ENCODE measurements at regions not wholly inside any gene's neighbourhood (a gene's known extent, or its start where the extent isn't known, plus 50 kb on each side); places are given as distances from the start of the nearest gene placed in this dataset.

DNA sequence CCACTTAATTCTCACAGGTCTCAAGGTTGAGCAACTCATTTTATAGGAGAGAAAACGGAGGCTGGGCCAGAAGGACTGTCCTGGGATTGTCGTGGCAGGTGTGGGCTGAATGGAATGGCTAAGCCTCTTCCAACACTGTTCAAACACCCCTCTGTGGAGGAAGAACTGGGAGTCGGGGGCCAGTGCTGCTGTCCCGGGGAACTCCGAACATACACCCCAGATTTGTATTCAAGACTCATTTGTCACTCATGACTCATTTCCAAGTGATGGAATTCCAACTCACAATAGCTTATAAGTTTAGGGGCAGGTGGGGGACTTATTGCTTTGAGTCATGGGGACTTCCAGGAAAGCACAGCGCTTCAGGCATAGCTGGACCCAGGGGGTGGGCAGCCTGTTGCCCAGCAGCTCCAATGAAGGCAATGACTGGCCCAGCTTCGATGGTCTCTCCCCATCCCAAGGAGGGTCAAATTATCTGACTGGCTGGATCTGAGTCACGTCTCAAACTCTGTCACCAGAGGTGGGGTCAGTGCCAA, 72.5 kb downstream of the TM2D3 start:
- CTCF ChIA-PET, result interaction anchor here (0.6 to 2.8 kb wide), 22 partner anchors 10 to 564 kb away, joined by 3 to 12 read pairs (median 4); no protein-coding TSS in a partner anchor
- 4% methylated on average over 8 of the region's 8 CpGs for WGBS (ENCODE audit: missing lambda C conversion rate)
- H3K4me2 ChIP-seq, result peak overlapping the region; percentile 59

DNA sequence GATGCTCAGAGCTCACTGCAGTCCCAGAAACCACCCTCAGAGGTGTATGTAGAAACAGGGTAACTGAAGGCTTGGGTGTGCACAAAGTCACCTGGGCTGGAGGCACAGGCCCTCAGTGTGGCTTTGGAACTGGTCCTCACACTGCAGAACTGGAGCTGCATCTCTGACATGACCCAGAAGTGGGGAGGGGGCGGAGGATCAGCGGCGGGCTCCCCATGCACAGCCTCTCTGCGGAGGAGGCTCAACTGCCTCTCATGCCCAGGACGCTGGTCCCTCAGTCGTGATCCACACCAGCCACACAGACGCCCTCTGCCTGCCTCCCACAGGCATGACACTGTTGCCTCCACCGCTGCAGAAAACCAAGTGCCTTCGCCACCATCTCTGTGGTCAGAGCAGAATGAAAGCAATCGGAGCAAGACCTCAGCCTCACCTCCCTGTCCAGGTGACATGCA, 73.7 kb downstream of the TM2D3 start:
- Histone ChIP-seq H3K4me1 (peaks cover 31% of the 10 kb centered on the region), H3K27ac (peak overlapping the region; percentile 38 to 67; a peak in 4 of 6 replicates), H3K4me2 (peak overlapping the region; percentile 59), H3K9me3 (peaks cover 2% of the 10 kb centered on the region; the same call in 1 of the 3 replicates), H3K4me3 (no peak overlapping the region)
- ATAC-seq (peak; percentile 83 to 90), DNase-seq (ENCODE audit: low read depth in 1 of 2, low spot score in 1 of 2) (peak; percentile 70 to 88), FAIRE-seq (peak; percentile 36)
- ChIA-PET CTCF (interaction anchor here (0.6 to 2.8 kb wide), 9 partner anchors 8 to 284 kb away, joined by 3 to 12 read pairs (median 5); partner anchors contain the start of gene SNRPA1), POLR2A (interaction anchor here (0.6 kb wide), 1 partner anchor 89 kb away, joined by 5 read pairs; the partner anchor contains the start of gene PCSK6)
- WGBS (ENCODE audit: missing lambda C conversion rate), result 31% methylated on average over 5 of the region's 10 CpGs
- TF ChIP-seq NPAS2 (CRISPR knock-in tag; IDR thresholded peaks at IDR 0.05; ENCODE audit: borderline replicate concordance) (no peak), RARB (CRISPR knock-in tag; IDR thresholded peaks at IDR 0.05) (no peak), BHLHE40 (IDR thresholded peaks at IDR 0.05; ENCODE audit: low read depth, low read length) (no peak), MYC (IDR thresholded peaks at IDR 0.05; ENCODE audit: borderline replicate concordance, low read length) (no peak), RAD21 (conservative IDR thresholded peaks at IDR 0.05 in 1 of 2, IDR thresholded peaks at IDR 0.05 in 1 of 2) (peak; percentile 62 to 74), HOXB5 (CRISPR knock-in tag; IDR thresholded peaks at IDR 0.05) (no peak), EHMT2 (IDR thresholded peaks at IDR 0.05; ENCODE audit: low read depth) (no peak), ZSCAN20 (CRISPR knock-in tag; IDR thresholded peaks at IDR 0.05) (no peak), SMC3 (IDR thresholded peaks at IDR 0.05) (peak; percentile 73), HDAC2 (IDR thresholded peaks at IDR 0.05) (no peak)
- TF ChIP-seq, protein P1, sequence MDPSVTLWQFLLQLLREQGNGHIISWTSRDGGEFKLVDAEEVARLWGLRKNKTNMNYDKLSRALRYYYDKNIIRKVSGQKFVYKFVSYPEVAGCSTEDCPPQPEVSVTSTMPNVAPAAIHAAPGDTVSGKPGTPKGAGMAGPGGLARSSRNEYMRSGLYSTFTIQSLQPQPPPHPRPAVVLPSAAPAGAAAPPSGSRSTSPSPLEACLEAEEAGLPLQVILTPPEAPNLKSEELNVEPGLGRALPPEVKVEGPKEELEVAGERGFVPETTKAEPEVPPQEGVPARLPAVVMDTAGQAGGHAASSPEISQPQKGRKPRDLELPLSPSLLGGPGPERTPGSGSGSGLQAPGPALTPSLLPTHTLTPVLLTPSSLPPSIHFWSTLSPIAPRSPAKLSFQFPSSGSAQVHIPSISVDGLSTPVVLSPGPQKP (IDR thresholded peaks at IDR 0.05; ENCODE audit: low read depth, low read length), result no peak
- TF ChIP-seq, protein P2, sequence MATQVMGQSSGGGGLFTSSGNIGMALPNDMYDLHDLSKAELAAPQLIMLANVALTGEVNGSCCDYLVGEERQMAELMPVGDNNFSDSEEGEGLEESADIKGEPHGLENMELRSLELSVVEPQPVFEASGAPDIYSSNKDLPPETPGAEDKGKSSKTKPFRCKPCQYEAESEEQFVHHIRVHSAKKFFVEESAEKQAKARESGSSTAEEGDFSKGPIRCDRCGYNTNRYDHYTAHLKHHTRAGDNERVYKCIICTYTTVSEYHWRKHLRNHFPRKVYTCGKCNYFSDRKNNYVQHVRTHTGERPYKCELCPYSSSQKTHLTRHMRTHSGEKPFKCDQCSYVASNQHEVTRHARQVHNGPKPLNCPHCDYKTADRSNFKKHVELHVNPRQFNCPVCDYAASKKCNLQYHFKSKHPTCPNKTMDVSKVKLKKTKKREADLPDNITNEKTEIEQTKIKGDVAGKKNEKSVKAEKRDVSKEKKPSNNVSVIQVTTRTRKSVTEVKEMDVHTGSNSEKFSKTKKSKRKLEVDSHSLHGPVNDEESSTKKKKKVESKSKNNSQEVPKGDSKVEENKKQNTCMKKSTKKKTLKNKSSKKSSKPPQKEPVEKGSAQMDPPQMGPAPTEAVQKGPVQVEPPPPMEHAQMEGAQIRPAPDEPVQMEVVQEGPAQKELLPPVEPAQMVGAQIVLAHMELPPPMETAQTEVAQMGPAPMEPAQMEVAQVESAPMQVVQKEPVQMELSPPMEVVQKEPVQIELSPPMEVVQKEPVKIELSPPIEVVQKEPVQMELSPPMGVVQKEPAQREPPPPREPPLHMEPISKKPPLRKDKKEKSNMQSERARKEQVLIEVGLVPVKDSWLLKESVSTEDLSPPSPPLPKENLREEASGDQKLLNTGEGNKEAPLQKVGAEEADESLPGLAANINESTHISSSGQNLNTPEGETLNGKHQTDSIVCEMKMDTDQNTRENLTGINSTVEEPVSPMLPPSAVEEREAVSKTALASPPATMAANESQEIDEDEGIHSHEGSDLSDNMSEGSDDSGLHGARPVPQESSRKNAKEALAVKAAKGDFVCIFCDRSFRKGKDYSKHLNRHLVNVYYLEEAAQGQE (IDR thresholded peaks at IDR 0.05), result no peak
- TF ChIP-seq, protein P3, sequence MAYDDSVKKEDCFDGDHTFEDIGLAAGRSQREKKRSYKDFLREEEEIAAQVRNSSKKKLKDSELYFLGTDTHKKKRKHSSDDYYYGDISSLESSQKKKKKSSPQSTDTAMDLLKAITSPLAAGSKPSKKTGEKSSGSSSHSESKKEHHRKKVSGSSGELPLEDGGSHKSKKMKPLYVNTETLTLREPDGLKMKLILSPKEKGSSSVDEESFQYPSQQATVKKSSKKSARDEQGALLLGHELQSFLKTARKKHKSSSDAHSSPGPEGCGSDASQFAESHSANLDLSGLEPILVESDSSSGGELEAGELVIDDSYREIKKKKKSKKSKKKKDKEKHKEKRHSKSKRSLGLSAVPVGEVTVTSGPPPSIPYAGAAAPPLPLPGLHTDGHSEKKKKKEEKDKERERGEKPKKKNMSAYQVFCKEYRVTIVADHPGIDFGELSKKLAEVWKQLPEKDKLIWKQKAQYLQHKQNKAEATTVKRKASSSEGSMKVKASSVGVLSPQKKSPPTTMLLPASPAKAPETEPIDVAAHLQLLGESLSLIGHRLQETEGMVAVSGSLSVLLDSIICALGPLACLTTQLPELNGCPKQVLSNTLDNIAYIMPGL (CRISPR knock-in tag; IDR thresholded peaks at IDR 0.05; ENCODE audit: borderline replicate concordance), result no peak
- TF ChIP-seq, protein P4, sequence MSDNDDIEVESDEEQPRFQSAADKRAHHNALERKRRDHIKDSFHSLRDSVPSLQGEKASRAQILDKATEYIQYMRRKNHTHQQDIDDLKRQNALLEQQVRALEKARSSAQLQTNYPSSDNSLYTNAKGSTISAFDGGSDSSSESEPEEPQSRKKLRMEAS (IDR thresholded peaks at IDR 0.05), result peak; percentile 33; the same call in 1 of the 2 replicates
- TF ChIP-seq, protein P5, sequence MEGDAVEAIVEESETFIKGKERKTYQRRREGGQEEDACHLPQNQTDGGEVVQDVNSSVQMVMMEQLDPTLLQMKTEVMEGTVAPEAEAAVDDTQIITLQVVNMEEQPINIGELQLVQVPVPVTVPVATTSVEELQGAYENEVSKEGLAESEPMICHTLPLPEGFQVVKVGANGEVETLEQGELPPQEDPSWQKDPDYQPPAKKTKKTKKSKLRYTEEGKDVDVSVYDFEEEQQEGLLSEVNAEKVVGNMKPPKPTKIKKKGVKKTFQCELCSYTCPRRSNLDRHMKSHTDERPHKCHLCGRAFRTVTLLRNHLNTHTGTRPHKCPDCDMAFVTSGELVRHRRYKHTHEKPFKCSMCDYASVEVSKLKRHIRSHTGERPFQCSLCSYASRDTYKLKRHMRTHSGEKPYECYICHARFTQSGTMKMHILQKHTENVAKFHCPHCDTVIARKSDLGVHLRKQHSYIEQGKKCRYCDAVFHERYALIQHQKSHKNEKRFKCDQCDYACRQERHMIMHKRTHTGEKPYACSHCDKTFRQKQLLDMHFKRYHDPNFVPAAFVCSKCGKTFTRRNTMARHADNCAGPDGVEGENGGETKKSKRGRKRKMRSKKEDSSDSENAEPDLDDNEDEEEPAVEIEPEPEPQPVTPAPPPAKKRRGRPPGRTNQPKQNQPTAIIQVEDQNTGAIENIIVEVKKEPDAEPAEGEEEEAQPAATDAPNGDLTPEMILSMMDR (IDR thresholded peaks at IDR 0.05), result peak; percentile 54

More for the DNA sequence above, 72.5 kb downstream of the TM2D3 start:
- peaks cover 6% of the 10 kb centered on the region; the same call in 2 of the 3 replicates for H3K9me3 ChIP-seq
- peak; percentile 75 to 79 for ATAC-seq
- H3K4me3 ChIP-seq, result no peak overlapping the region
- peak; percentile 81 to 94 for DNase-seq (ENCODE audit: low read depth in 1 of 2, low spot score in 1 of 2)
- peak overlapping the region; percentile 38 to 67 for H3K27ac ChIP-seq
- TF ChIP-seq, protein P4 (IDR thresholded peaks at IDR 0.05), result peak; percentile 48
- TF ChIP-seq, protein P6, sequence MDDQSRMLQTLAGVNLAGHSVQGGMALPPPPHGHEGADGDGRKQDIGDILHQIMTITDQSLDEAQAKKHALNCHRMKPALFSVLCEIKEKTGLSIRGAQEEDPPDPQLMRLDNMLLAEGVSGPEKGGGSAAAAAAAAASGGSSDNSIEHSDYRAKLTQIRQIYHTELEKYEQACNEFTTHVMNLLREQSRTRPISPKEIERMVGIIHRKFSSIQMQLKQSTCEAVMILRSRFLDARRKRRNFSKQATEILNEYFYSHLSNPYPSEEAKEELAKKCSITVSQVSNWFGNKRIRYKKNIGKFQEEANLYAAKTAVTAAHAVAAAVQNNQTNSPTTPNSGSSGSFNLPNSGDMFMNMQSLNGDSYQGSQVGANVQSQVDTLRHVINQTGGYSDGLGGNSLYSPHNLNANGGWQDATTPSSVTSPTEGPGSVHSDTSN (IDR thresholded peaks at IDR 0.05), result 0 out of 2 replicates have a peak, but pooled peaks have one; percentile 21
- no peak for TF ChIP-seq HOXB5 (CRISPR knock-in tag; IDR thresholded peaks at IDR 0.05)
- TF ChIP-seq JUNB (IDR thresholded peaks at IDR 0.05), result peak; percentile 48; the same call in 1 of the 2 replicates
- TF ChIP-seq, protein P1 (IDR thresholded peaks at IDR 0.05; ENCODE audit: low read depth, low read length), result no peak
- peak; percentile 40; the same call in 1 of the 2 replicates for TF ChIP-seq GATA3 (IDR thresholded peaks at IDR 0.05; ENCODE audit: borderline replicate concordance)
- TF ChIP-seq FOSL2 (IDR thresholded peaks at IDR 0.05), result peak; percentile 19; the same call in 1 of the 2 replicates
- TF ChIP-seq FOSL2 (CRISPR knock-in tag; IDR thresholded peaks at IDR 0.05), result peak; percentile 75
- TF ChIP-seq CEBPB (IDR thresholded peaks at IDR 0.05), result peak in 1 of 2 experiments; percentile 57; a peak in 1 of 4 replicates
- TF ChIP-seq EP300 (IDR thresholded peaks at IDR 0.05), result peak in 1 of 2 experiments; percentile 40; a peak in 1 of 5 replicates
- TF ChIP-seq JUN (IDR thresholded peaks at IDR 0.05), result peak in 1 of 2 experiments; percentile 41; a peak in 1 of 5 replicates
- no peak for TF ChIP-seq CHD2 (IDR thresholded peaks at IDR 0.05; ENCODE audit: low read length, partially characterized antibody)
- H3K4me1 ChIP-seq, result peaks cover 31% of the 10 kb centered on the region
- peak; percentile 49 for FAIRE-seq
- POLR2A ChIA-PET, result interaction anchor here (1.5 kb wide), 1 partner anchor 285 kb away, joined by 3 read pairs; the partner anchor contains the start of gene SNRPA1
